Smooth muscle cell (in vitro differentiated cells): ENCODE measurements at regions not wholly inside any gene's neighbourhood (a gene's known extent, or its start where the extent isn't known, plus 50 kb on each side); places are given as distances from the start of the nearest gene placed in this dataset.
"Not testable (repeated sequence)": the region's sequence is repeated elsewhere in the genome, so short reads cannot be mapped to it uniquely, and the experiment has no call there.

Source experiments
- DNase-seq: peaks from one replicate; lab custom pipeline; 2025; ENCODE audit not compliant: unreplicated experiment; lab: John Stamatoyannopoulos, UW
- H2AFZ ChIP-seq: fragments of 200-600 bp; sonication (generic); 2 replicates; pipeline ENCODE4 v1.6.0; 2016; ENCODE audit warnings: antibody characterized with exemption, low read depth, mild to moderate bottlenecking
- H3F3A ChIP-seq: fragments of 200-600 bp; sonication (generic); 2 replicates; pipeline ENCODE4 v1.6.0; 2017; ENCODE audit warnings: antibody characterized with exemption, low read depth
- H3K27ac ChIP-seq: fragments of 200-600 bp; sonication (generic); 2 replicates; pipeline ENCODE4 v1.5.1; 2016; ENCODE audit warnings: low read depth, mild to moderate bottlenecking
- H3K27me3 ChIP-seq: fragments of 200-600 bp; sonication (generic); 2 replicates; pipeline ENCODE4 v1.6.1; 2016; ENCODE audit warnings: low read depth, mild to moderate bottlenecking
- H3K36me3 ChIP-seq: fragments of 200-600 bp; sonication (generic); 2 replicates; pipeline ENCODE4 v1.5.1; 2016; ENCODE audit warnings: low read depth
- H3K4me1 ChIP-seq: fragments of 200-600 bp; sonication (generic); 2 replicates; pipeline ENCODE4 v1.5.1; 2016; ENCODE audit warnings: low read depth
- H3K4me2 ChIP-seq: fragments of 200-600 bp; sonication (generic); 2 replicates; pipeline ENCODE4 v1.6.0; 2016; ENCODE audit warnings: mild to moderate bottlenecking
- H3K4me3 ChIP-seq: fragments of 200-600 bp; sonication (generic); 2 replicates; pipeline ENCODE4 v1.5.1; 2016; ENCODE audit warnings: mild to moderate bottlenecking
- H3K79me2 ChIP-seq: fragments of 200-600 bp; sonication (generic); 2 replicates; pipeline ENCODE4 v1.6.0; 2016; ENCODE audit warnings: low read depth, mild to moderate bottlenecking
- H3K9ac ChIP-seq: fragments of 200-600 bp; sonication (generic); 2 replicates; pipeline ENCODE4 v1.6.0; 2016; ENCODE audit warnings: low read depth
- H3K9me3 ChIP-seq: fragments of 200-600 bp; sonication (generic); replicated peaks from 2 replicates; pipeline ENCODE4 v1.5.1; 2016; ENCODE audit warnings: low read depth
- H4K20me1 ChIP-seq: fragments of 200-600 bp; sonication (generic); 2 replicates; pipeline ENCODE4 v1.6.0; 2016; ENCODE audit warnings: low read depth
- CTCF ChIP-seq: fragments of 200-600 bp; sonication (generic); IDR thresholded peaks from 2 replicates; pipeline ENCODE4 v1.5.1; 2017; ENCODE audit warnings: borderline replicate concordance, mild to moderate bottlenecking, antibody characterized with exemption; ENCODE audit not compliant: insufficient read depth, poor library complexity, severe bottlenecking
- WGBS: methylation state at CpG from one replicate; pipeline ENCODE4 v1.1.7; 2016; ENCODE audit warnings: low lambda C conversion rate; 5-methylcytosine and 5-hydroxymethylcytosine counted together

- no peaks in the 10 kb centered on the region for H3F3A ChIP-seq
- H3K27ac ChIP-seq, result no peak overlapping the region
- no peaks in the 10 kb centered on the region for H4K20me1 ChIP-seq
- H3K4me1 ChIP-seq, result no peaks in the 10 kb centered on the region
- no peak for TF ChIP-seq CTCF
- 85% methylated on average over 6 of the region's 6 CpGs for WGBS
- no peaks in the 10 kb centered on the region for H3K36me3 ChIP-seq
- H3K27me3 ChIP-seq, result no peaks in the 10 kb centered on the region
- H3K9me3 ChIP-seq, result no peaks in the 10 kb centered on the region
- no peak overlapping the region for H3K4me3 ChIP-seq
- H2AFZ ChIP-seq, result no peak overlapping the region
- H3K9ac ChIP-seq, result no peak overlapping the region
- H3K79me2 ChIP-seq, result no peaks in the 10 kb centered on the region
- no peak for DNase-seq
- H3K4me2 ChIP-seq, result no peak overlapping the region
Measured at GRCh38 chr6:147693181-147693580, 184.7 kb downstream of the SAMD5 start.

DNA sequence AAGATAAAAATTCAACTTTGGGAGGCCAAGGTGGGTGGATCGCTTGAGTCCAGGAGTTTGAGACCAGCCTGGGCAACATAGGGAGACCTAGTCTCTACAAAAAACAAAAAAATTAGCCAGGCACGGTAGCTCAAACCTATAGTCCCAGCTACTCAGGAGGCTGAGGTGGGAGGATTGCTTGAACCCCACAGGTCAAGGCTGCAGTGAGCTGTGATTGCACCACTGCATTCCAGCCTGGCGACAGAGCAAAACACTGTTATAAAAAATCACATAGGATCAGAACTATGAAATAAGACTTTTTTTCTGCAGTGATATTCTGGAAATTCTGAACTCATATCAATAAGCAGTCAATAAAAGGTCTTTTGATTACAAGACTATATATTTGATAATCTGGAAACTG, 186.1 kb downstream of the SAMD5 start:
- H3K27me3 ChIP-seq, DNase-seq, H4K20me1 ChIP-seq, H3F3A ChIP-seq, H3K4me1 ChIP-seq, H3K79me2 ChIP-seq, H3K36me3 ChIP-seq, H3K9ac ChIP-seq, H3K27ac ChIP-seq, H3K9me3 ChIP-seq, H2AFZ ChIP-seq, H3K4me3 ChIP-seq, H3K4me2 ChIP-seq: not testable (repeated sequence)
- 88% methylated on average over 3 of the region's 3 CpGs for WGBS

- WGBS, result 53% methylated on average over 1 of the region's 1 CpG
- H3K9ac ChIP-seq, result no peak overlapping the region
- no peak overlapping the region for H3K4me3 ChIP-seq
- H2AFZ ChIP-seq, result no peak overlapping the region
- H3K79me2 ChIP-seq, result no peaks in the 10 kb centered on the region
- TF ChIP-seq CTCF, result no peak
- H3K36me3 ChIP-seq, result no peaks in the 10 kb centered on the region
- H3K4me2 ChIP-seq, result no peak overlapping the region
- DNase-seq, result no peak
- no peaks in the 10 kb centered on the region for H4K20me1 ChIP-seq
- no peaks in the 10 kb centered on the region for H3K4me1 ChIP-seq
- H3F3A ChIP-seq, result no peaks in the 10 kb centered on the region
- H3K27ac ChIP-seq, result no peak overlapping the region
- H3K9me3 ChIP-seq, result no peaks in the 10 kb centered on the region
- H3K27me3 ChIP-seq, result no peaks in the 10 kb centered on the region
Measured at GRCh38 chr6:147695819-147696218, 187.3 kb downstream of the SAMD5 start.

GRCh38 chr6:147699140-147699539, 190.7 kb downstream of the SAMD5 start:
- H3K36me3 ChIP-seq, result no peaks in the 10 kb centered on the region

More at GRCh38 chr6:147699140-147699539, 190.7 kb downstream of the SAMD5 start:
- no peak overlapping the region for H3K9ac ChIP-seq
- H3K4me2 ChIP-seq, result no peak overlapping the region
- H3K79me2 ChIP-seq, result no peaks in the 10 kb centered on the region
- no peaks in the 10 kb centered on the region for H3K9me3 ChIP-seq
- no peak overlapping the region for H3K27ac ChIP-seq
- H3K4me3 ChIP-seq, result no peak overlapping the region
- TF ChIP-seq CTCF, result no peak
- H3K27me3 ChIP-seq, result no peaks in the 10 kb centered on the region
- no peaks in the 10 kb centered on the region for H3K4me1 ChIP-seq
- H4K20me1 ChIP-seq, result no peaks in the 10 kb centered on the region
- no peak for DNase-seq
- 98% methylated on average over 2 of the region's 2 CpGs for WGBS
- no peaks in the 10 kb centered on the region for H3F3A ChIP-seq
- no peak overlapping the region for H2AFZ ChIP-seq
